ENCODE measurements at regions not wholly inside any gene's neighbourhood (a gene's known extent, or its start where the extent isn't known, plus 50 kb on each side); places are given as distances from the start of the nearest gene placed in this dataset.

- DNase-seq, result no peak
Observed at GRCh38 chr10:58140691-58141347, 126.9 kb downstream of the IPMK start.

GRCh38 chr10:58140054-58140453 lies 127.6 kb downstream of the IPMK start:
- DNase-seq, result no peak

DNA sequence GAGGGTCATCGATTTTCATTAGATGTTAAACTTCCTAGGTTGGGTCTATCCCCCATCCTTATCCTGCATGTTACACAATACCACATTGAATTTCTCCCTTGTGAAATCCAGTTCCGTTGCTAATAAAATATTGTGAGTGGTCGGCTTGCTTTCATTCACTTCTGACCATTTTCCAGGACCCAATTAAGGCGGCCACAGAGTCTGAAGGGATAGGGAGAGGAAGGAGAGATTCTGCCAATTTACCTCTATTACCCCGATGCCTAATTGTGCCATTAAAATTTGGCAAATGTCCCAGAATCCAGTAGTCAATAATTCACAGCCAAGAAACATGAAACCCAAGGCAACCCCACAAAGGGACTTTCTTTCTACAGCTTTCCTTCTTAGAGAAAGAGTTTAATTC lies 129.9 kb downstream of the IPMK start:
- DNase-seq, result no peak

DNA sequence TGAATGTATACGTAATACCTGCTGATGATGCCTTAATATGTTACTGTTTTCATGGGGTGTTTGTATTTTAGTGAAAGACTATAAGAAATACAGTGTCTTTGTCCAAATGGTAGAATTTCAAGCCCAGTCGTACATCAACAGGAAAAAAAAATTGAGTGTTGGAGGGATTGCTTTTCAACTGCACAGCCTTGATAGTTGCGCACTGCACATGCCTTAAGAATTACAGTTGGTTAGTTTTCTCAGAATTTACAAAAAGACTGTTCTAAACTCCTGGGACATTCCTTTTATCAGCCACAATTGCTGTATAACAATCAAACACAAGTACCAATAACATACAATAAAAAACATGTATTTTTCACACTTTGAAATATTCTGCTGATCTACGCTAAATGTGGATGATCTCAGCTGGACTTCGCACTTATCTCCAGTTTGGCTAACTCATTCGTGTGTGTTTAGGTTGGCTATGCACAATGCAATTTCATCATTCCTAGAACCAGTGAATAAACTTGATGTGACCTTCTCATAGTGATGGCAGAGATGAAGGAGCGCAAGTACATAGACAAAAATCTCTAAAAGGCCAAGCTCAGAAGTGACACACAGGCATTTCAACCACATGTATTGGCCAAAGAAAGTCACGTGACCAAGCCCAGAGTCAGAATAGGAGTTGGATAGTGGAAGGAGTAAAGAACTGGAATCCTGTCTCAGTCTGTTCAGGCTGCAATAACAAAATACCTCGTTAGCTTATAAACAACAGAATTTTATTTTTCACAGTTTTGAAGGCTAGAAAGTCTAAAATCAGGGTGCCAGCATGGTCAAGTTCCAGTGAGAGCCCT lies 152.3 kb downstream of the IPMK start:
- DNase-seq, result no peak

DNA sequence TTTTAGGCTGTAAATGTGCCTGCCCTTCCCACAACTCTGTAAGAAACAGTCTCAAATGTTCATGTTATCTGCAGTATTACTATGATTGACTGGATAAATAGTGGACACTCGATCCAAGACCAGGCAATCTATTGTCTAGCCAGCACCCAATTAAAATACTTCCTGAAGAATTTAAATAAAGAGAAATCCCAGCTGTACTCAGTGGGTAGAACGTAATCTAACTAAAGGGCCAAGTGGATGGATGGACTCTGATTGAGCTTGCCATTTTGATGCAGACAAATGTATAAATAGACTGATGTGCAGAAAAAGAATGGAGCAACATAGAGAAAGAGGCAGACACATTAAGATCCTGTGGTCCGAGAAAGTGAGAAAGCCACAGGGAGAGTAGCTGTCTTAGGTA lies 158.0 kb downstream of the IPMK start:
- no peak for DNase-seq

DNA sequence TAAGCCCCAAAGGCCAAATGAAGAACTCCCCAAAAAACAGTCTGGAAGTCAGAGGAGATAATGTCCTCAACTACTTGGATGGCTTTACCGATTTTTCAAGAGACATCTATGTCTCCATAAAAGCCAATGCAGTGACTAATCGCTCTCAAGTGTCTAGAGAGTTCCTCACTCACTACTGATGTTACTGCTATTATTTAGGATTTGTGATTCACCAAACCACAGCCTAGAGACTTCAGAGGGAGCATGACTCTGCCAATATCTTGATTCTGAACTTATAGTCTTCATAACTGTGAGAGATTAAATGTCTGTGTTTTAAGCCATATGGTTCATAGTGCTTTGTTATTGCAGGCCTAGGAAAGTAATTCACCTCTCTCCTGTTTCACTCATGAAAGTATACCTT lies 160.2 kb downstream of the IPMK start:
- DNase-seq, result no peak

DNA sequence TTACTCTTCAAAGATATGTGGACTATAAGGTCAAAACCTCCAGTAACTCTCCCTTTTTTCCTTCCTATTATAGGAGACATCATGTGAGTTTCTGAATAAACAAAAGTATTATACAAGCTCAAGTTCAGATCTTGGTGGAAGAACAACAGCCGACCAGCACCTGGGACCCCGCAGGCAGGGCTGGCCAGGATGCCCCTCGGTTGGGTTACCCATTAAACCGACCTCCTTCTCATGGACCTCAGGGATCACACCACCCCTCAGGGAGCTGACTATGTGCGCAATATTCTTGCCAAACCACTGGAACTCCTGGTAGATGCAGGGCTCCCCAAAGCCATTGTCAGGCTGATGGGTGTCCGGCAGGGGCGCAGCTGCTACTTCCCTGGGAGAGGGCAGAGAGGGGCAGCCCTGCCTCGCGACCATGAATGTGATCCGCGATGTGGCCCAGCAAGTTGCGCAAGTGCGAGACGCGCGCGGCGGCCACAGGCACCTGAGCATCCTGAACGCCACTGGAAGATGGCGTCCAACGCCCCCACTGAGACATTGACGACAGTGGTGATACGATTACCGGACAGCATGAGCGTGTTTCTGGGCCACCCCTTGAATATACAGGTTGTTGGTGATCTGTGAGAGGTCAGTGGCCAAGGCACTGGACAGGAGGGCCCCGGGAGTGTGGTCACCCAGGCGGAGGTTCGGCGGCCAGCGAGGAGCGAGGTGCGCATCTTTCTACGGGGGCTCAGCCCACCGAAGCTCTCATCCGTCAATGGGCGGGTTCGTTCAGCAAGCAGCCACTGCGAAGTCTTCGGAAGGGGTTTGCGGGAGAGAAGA lies 161.3 kb downstream of the IPMK start:
- DNase-seq, result no peak

GRCh38 chr10:58104351-58104751 lies 163.3 kb downstream of the IPMK start:
- no peak for DNase-seq

DNA sequence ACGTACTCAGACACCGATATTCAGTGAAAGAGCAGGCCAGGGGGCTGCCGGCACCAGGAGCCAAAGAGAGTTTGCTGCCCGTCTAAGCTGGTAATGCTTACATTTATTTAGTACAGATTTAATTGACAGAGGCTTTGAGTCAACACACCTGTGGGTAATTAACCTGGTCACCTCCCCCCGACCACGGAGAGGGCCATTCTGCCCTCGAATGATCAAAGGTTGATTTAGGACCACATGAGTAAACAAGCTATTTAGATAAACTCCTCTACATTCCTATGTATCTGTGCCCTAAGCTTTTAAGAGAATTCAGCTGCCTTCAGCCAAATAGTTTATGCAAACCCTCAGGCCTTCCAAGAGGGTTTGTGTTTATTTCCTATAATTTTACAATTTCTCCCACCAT lies 164.8 kb downstream of the IPMK start:
- DNase-seq, result no peak

DNA sequence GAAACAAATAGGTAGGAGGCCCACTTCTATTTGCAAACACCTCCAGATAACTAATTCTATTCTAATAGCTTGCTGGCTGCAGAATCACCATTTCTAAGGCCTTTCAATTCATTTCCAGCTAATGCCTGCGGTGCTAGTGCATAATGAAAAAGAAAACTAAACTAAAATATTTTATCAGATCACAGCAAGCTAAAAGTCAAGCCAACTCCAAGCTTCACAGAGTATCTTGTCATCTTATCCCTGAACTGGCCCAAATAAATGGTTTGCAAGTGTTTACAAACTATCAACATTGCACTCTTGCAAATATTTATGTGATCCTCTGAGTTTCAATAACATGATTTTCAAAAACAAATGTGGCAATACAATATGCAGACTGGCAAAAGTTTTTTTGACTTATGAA lies 166.0 kb downstream of the IPMK start:
- DNase-seq, result no peak

GRCh38 chr10:58094985-58095718 lies 172.5 kb downstream of the IPMK start:
- DNase-seq, result no peak

DNA sequence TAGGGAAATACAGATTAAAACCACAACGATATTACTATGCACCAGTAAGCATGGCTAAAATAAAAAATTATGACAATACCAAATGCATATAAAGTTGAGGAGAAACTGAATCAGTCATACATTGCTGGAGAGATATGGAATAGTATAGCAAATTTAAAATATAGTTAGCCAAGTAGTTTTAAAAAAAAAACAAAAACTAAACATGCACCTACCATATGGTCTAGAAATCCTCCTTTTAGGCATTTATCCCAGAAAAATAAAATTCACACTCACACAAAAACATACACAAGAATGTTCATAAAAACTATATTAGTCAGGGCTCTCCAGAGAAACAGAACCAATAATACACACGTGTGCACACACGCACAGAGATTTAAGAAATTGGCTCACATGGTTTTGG lies 175.8 kb downstream of the IPMK start:
- no peak for DNase-seq

DNA sequence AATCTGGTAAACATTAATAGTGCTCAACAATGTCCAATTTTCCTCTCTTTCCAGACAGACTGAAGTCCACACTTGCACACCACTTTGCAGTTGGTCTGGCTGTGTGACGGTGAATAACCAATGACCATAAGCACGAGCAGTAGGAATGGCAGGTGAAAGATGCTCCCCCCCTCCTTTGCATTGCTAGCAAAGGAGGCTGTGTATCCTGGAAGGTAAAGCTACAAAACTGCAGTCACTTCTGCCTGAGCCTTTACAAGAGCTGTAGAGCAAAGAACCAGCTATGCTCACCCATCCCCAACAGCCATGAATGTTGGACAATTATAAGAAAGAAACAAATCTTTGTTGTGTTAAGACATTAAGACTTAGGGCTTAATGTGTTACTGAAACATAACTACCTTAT lies 178.0 kb downstream of the IPMK start:
- no peak for DNase-seq

DNA sequence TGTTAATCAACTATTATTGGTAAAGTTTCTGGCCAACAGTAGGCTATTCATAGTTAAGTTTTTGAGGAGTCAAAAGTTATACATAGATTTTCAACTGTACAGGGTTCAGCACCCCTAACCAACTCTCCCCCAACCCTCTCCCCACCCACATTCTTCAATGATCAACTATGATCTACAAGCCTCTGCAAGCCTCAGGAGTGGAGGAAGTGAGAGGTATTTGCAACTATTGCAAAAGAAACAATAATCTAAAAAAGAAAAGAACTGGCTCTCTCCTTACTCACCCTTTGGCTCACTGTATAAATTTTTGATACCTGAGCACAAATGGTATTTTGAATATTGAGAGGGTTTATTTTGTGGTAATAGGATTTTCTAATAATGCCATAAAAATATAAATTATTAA lies 179.8 kb downstream of the IPMK start:
- DNase-seq, result no peak

DNA sequence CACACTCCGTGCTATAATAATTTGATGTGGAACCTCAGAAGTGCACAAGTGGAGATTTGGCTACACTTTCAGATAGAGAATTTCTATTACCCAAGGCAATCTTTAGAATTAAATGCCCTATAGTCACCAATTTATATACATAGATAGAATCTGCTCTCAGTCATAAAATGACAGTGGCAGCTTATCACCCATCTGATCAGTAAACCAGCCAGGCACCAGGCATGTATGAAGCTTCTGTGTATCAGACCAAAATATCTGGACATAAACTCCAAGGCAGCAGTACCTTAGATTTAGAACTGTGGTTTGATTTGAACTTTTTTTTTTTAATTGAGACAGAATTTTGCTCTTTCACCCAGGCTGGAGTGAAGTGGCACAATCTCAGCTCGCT lies 180.9 kb downstream of the IPMK start:
- no peak for DNase-seq

DNA sequence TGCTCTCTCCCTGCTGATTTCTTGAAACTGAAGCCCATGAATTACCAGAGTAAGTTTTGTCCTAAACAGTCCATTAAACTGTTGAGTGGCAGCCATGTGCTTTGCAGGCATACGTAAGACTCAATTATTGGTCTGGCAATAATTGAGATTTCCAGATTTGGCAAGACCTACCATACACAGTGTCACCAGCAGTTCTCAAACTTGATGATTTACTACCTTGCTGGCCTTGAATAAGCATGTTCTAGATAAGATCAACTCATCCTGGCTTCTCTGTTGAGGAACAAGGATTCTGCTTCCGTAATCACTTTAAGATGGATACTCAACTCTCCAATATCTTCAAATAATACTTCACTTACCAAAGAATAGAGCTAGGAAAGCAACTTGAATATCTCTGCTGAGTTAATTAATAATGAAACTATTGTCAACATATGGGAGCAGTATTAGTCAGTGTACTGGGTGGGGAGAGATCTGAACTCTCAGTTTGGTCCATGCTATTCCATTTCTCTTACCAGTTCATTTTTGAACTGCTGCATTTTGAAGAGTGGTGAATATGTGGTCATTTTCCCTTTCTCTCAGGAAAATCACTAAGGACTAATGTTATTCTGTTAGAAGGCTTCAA lies 181.4 kb downstream of the IPMK start:
- no peak for DNase-seq

GRCh38 chr10:58082248-58082647 lies 185.4 kb downstream of the IPMK start:
- DNase-seq, result no peak

- no peak for DNase-seq
Observed at GRCh38 chr10:58081353-58081752, 186.3 kb downstream of the IPMK start.

DNA sequence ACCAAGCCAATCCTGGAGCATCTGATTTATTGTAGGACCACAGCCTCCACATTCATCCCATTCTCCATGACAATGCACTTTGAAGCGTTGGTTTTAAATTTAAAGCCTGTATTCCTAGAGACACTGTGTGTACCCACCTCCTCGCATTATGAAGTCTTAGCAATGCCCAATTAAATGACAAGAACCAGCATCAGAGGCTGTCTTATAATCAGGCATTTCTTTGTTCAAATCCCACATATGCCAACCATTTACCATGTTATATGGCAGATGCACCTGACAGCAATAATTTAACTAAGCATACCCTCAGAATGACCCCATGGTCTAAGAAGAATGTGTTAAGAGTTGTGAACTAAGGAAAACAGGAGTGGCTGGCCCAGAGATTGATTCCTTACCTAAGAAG lies 188.2 kb downstream of the IPMK start:
- no peak for DNase-seq

DNA sequence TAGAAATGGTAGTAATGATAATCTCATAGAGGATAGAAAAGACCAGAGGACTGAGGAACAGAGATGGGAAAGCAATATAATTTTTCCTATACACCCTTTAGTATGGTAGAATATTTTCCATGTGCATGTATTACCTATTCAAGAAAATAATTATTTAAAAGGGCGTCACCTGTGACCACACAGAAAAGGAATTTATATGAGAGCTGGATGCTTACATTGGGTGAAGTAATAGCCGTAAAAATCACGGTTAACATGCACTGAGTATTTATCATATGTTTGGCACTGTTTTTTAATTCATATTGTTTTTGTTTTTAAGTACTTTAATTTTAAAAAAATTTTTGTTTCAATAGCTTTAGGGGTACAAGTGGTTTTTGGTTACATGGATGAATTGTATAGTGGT lies 195.1 kb downstream of the IPMK start:
- no peak for DNase-seq

GRCh38 chr10:58070956-58071355 lies 196.7 kb downstream of the IPMK start:
- no peak for DNase-seq

DNA sequence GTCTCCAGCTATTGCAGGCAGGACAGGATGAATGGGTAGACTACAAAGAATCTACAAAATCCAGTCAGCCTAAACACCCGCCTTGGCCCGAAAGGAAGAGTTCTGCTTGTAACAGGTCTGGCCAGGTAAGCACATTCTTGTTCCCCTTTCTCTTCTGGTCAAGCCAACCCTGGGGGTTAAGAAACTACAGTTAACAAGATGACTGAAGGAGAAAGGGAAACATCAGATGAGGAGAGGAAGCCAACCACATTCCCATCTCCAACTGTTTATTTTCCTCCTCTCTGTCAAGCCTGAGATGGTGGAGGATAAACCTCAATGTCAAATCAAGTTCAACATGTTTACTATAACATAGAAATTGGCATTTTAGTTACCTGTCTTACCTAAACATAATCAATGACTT lies 198.9 kb downstream of the IPMK start:
- DNase-seq, result no peak

DNA sequence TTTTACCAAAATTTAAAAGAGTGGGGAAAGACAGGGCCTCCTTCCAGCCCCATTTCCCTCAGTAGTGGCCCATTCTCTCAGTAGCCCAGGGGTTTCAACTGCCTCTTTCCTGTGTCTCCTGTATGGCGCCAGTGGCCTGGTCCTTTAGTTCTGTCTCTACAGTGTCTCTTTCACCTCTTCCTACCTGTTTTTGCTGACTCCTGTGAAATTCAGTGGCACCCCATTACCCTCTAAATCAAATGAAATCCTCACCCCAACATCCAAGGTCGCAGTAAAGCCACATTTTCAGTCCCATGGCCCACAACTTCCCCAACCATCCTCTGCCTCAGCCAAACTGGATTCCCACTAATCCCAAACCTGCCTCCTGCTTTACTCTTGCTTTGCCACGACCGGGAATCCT lies 200.7 kb downstream of the IPMK start:
- DNase-seq, result no peak
